A673 (cell line): ENCODE measurements at regions not wholly inside any gene's neighbourhood (a gene's known extent, or its start where the extent isn't known, plus 50 kb on each side); places are given as distances from the start of the nearest gene placed in this dataset.

Experiments used
- BruUV-seq: library from RNA; stranded (reverse); fragments of 400-500 nt; replicated peaks from 2 replicates; lab custom pipeline; 2021; lab: Mats Ljungman, UMichigan
- CTCF ChIA-PET: fragments of 300-600 bp; sonication (Branson Sonifier 250); formaldehyde crosslinking; loops from one replicate; lab custom pipeline; 2022; ENCODE audit warnings: antibody characterized with exemption; lab: Charles Lee
- POLR2A ChIA-PET: fragments of 300-600 bp; sonication (Branson Sonifier 250); formaldehyde crosslinking; loops from one replicate; lab custom pipeline; 2022; ENCODE audit warnings: antibody characterized with exemption; ENCODE audit not compliant: low non-redundant PET; lab: Charles Lee
- DNase-seq: peaks from one replicate; pipeline ENCODE4 v3.0.0-alpha.2; 2015; ENCODE audit warnings: low spot score
- H3K27ac ChIP-seq: fragments of 200-600 bp; sonication (generic); 2 replicates; pipeline ENCODE4 v1.5.1; 2016; ENCODE audit warnings: mixed run types, low read depth, mild to moderate bottlenecking, mixed read lengths, antibody characterized with exemption, low read length; ENCODE audit not compliant: poor library complexity, severe bottlenecking
- H3K27me3 ChIP-seq: fragments of 200-600 bp; sonication (generic); replicated peaks from 2 replicates; pipeline ENCODE4 v1.6.1; 2017; ENCODE audit warnings: mixed run types, low read depth, mild to moderate bottlenecking, mixed read lengths, antibody characterized with exemption, low read length; ENCODE audit not compliant: insufficient read depth, poor library complexity
- H3K36me3 ChIP-seq: fragments of 200-600 bp; sonication (generic); 2 replicates; pipeline ENCODE4 v1.6.1; 2016; ENCODE audit warnings: mixed run types, mild to moderate bottlenecking, mixed read lengths, antibody characterized with exemption, low read length; ENCODE audit not compliant: insufficient read depth, poor library complexity, severe bottlenecking
- H3K4me1 ChIP-seq: fragments of 200-600 bp; sonication (generic); 2 replicates; pipeline ENCODE4 v1.6.1; 2017; ENCODE audit warnings: mixed run types, mild to moderate bottlenecking, mixed read lengths, antibody characterized with exemption, low read length; ENCODE audit not compliant: insufficient read depth, poor library complexity, severe bottlenecking
- H3K4me3 ChIP-seq: fragments of 200-600 bp; sonication (generic); 2 replicates; pipeline ENCODE4 v1.5.1; 2016; ENCODE audit warnings: low read depth, mixed run types, mild to moderate bottlenecking, mixed read lengths, low read length; ENCODE audit not compliant: poor library complexity, severe bottlenecking
- H3K9me3 ChIP-seq: fragments of 200-600 bp; sonication (generic); 2 replicates; pipeline ENCODE4 v1.6.1; 2016; ENCODE audit warnings: mixed run types, low read depth, mild to moderate bottlenecking, mixed read lengths, antibody characterized with exemption, low read length; ENCODE audit not compliant: poor library complexity, severe bottlenecking
- CTCF ChIP-seq: fragments of 300-800, 200-600 bp; sonication (generic); conservative IDR thresholded peaks from 2 replicates; pipeline ENCODE4 v1.5.1; 2017; ENCODE audit warnings: low read depth, mild to moderate bottlenecking, antibody characterized with exemption, low read length, moderate library complexity, mixed read lengths
- EZH2 ChIP-seq: fragments of 200-600 bp; sonication (generic); IDR thresholded peaks from 2 replicates; pipeline ENCODE4 v1.6.1; 2017; ENCODE audit warnings: borderline replicate concordance, low read depth, mild to moderate bottlenecking, mixed read lengths, antibody characterized with exemption, low read length; ENCODE audit not compliant: poor library complexity, severe bottlenecking
- intact Hi-C: fragments of 100-400 bp; cut with micrococcal nuclease; formaldehyde crosslinking; loops from one replicate; pipeline ENCODE4 v1.10.0; 2022; ENCODE audit not compliant: unreplicated experiment

GRCh38 chr13:99063952-99064351, 86.1 kb upstream of the DOCK9 start:
- DNase-seq: no peak
- no TSS peak for BruUV-seq
- Histone ChIP-seq H3K9me3 (no peaks in the 10 kb centered on the region), H3K4me3 (no peak overlapping the region), H3K27ac (no peak overlapping the region), H3K4me1 (peaks cover 10% of the 10 kb centered on the region), H3K27me3 (no peaks in the 10 kb centered on the region), H3K36me3 (no peaks in the 10 kb centered on the region)
- ChIA-PET POLR2A (interaction anchor here (0.6 kb wide), 1 partner anchor 1281 kb away, joined by 3 read pairs; no protein-coding TSS in a partner anchor), CTCF (no interaction called here)
- intact Hi-C loops: no loop called here
- TF ChIP-seq EZH2: no peak

GRCh38 chr13:99064624-99065234, 86.9 kb upstream of the DOCK9 start:
- Histone ChIP-seq H3K36me3 (no peaks in the 10 kb centered on the region), H3K9me3 (no peaks in the 10 kb centered on the region), H3K4me1 (peaks cover 10% of the 10 kb centered on the region), H3K27ac (no peak overlapping the region), H3K4me3 (no peak overlapping the region), H3K27me3 (no peaks in the 10 kb centered on the region)
- TF ChIP-seq EZH2 (no peak), CTCF (no peak)
- BruUV-seq: no TSS peak
- intact Hi-C loops: no loop called here
- ChIA-PET CTCF (no interaction called here), POLR2A (interaction anchor here (0.6 kb wide), 1 partner anchor 1282 kb away, joined by 3 read pairs; no protein-coding TSS in a partner anchor)
- no peak for DNase-seq

GRCh38 chr13:99065235-99066015, 87.6 kb upstream of the DOCK9 start:
- intact Hi-C loops: no loop called here
- TF ChIP-seq CTCF (no peak), EZH2 (no peak)
- no peak overlapping the region for H3K27ac ChIP-seq
- no peaks in the 10 kb centered on the region for H3K36me3 ChIP-seq
- H3K4me1 ChIP-seq: peaks cover 10% of the 10 kb centered on the region
- H3K27me3 ChIP-seq: no peaks in the 10 kb centered on the region
- no peaks in the 10 kb centered on the region for H3K9me3 ChIP-seq
- DNase-seq: no peak
- ChIA-PET CTCF (no interaction called here), POLR2A (no interaction called here)
- H3K4me3 ChIP-seq: no peak overlapping the region
- no TSS peak for BruUV-seq
